Panc1 (cell line): ENCODE measurements at regions not wholly inside any gene's neighbourhood (a gene's known extent, or its start where the extent isn't known, plus 50 kb on each side); places are given as distances from the start of the nearest gene placed in this dataset.

Source experiments
- ATAC-seq: fragments of 200-7000 bp; cut with Tn5 transposase; 2 replicates; pipeline ENCODE4 v1.9.1; 2020; ENCODE audit warnings: mild to moderate bottlenecking, moderate library complexity
- BruUV-seq: library from RNA; stranded (reverse); fragments of 400-500 nt; replicated peaks from 2 replicates; lab custom pipeline; 2021; lab: Mats Ljungman, UMichigan
- CTCF ChIA-PET: fragments of 300-600 bp; sonication (Branson Sonifier 250); formaldehyde crosslinking; loops from one replicate; lab custom pipeline; 2022; ENCODE audit warnings: antibody characterized with exemption; lab: Charles Lee
- POLR2A ChIA-PET: fragments of 300-600 bp; sonication (Branson Sonifier 250); formaldehyde crosslinking; loops from one replicate; lab custom pipeline; 2022; ENCODE audit warnings: antibody characterized with exemption; lab: Charles Lee
- DNase-seq: peaks from one replicate; pipeline ENCODE4 v3.0.0-alpha.2; 2010; ENCODE audit warnings: low read depth, low spot score
- H3K27ac ChIP-seq: 2 replicates; pipeline ENCODE4 v1.5.1; 2011; ENCODE audit warnings: mild to moderate bottlenecking, low read length, inconsistent platforms
- H3K27me3 ChIP-seq: fragments of 200-500 bp; sonication (Bioruptor generic); 2 replicates; pipeline ENCODE4 v1.6.0; 2014; ENCODE audit warnings: low read length, inconsistent platforms; ENCODE audit not compliant: control insufficient read depth, insufficient read depth
- H3K36me3 ChIP-seq: fragments of 200-500 bp; sonication (Bioruptor generic); 2 replicates; pipeline ENCODE4 v1.5.1; 2014; ENCODE audit warnings: inconsistent platforms, mild to moderate bottlenecking, low read length, moderate library complexity; ENCODE audit not compliant: control insufficient read depth, insufficient read depth
- H3K4me1 ChIP-seq: 2 replicates; pipeline ENCODE4 v1.5.1; 2011; ENCODE audit warnings: inconsistent platforms, mild to moderate bottlenecking, low read length, moderate library complexity; ENCODE audit not compliant: control insufficient read depth, insufficient read depth
- H3K4me3 ChIP-seq, 2 experiments: 2 replicates each; pipeline ENCODE4 v1.5.1; 2011 to 2012; ENCODE audit warnings: low read depth in 2 of 2, low read length in 2 of 2, mild to moderate bottlenecking in 2 of 2, inconsistent platforms in 1 of 2, moderate library complexity in 1 of 2
- H3K9me3 ChIP-seq: fragments of 200-500 bp; sonication (Bioruptor generic); 2 replicates; pipeline ENCODE4 v1.5.1; 2014; ENCODE audit warnings: low read depth, mild to moderate bottlenecking, inconsistent platforms, low read length, moderate library complexity; ENCODE audit not compliant: control insufficient read depth, insufficient read depth
- CTCF ChIP-seq: fragments of 450-650 bp; IDR thresholded peaks from 2 replicates; pipeline ENCODE4 v1.5.1; 2017; ENCODE audit warnings: mild to moderate bottlenecking
- POLR2AphosphoS5 ChIP-seq: IDR thresholded peaks from 2 replicates; pipeline ENCODE4 v1.6.1; 2012; ENCODE audit warnings: mild to moderate bottlenecking, low read depth, low read length, moderate library complexity
- REST ChIP-seq, 2 experiments: IDR thresholded peaks; 2 replicates each; pipeline ENCODE4 v1.6.1; 2011 to 2012; ENCODE audit warnings: low read depth in 2 of 2, control low read depth in 1 of 2, low read length in 1 of 2, mild to moderate bottlenecking in 1 of 2, moderate library complexity in 1 of 2; ENCODE audit not compliant: insufficient read depth in 1 of 2
- SIN3A ChIP-seq: IDR thresholded peaks from 2 replicates; pipeline ENCODE4 v1.6.1; 2012; ENCODE audit warnings: low read depth, mild to moderate bottlenecking, low read length, moderate library complexity, borderline replicate concordance; ENCODE audit not compliant: insufficient read depth
- TCF7L2 ChIP-seq: IDR thresholded peaks from 2 replicates; pipeline ENCODE4 v1.6.1; 2011; ENCODE audit warnings: mild to moderate bottlenecking, low read depth, low read length, inconsistent platforms
- in situ Hi-C: cut with HindIII; loops from 2 replicates; pipeline ENCODE4 v1.10.0; 2016; ENCODE audit warnings: low sequenced_read_pairs, low pct_unique_long_range_greater_than_20kb
- intact Hi-C: fragments of 100-400 bp; cut with micrococcal nuclease; formaldehyde crosslinking; loops from one replicate; pipeline ENCODE4 v1.10.0; 2022; ENCODE audit not compliant: unreplicated experiment

DNA sequence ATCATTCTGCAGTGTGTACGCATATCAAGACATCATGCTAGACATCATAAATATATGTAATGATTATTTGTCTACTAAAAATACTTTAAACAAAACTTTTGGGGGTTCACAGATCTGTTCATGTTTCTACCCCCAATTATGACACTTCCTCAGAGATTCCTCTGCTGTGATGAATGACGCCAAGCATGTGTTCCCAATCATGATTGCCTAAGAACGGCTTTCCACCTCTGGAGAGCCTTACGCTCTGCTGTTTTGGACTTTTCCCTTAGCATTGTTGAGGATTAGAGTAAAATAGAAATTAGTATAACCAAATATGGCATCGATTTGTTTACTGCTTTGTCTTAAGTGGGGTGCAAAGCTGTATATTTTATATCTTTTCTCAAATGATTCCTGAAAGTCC, 236.3 kb upstream of the IGFBP3 start:
- DNase-seq (no peak), ATAC-seq (no peak)
- Histone ChIP-seq H3K27ac (no peak overlapping the region), H3K27me3 (no peaks in the 10 kb centered on the region), H3K36me3 (no peaks in the 10 kb centered on the region), H3K4me3 (no peak overlapping the region), H3K9me3 (no peaks in the 10 kb centered on the region), H3K4me1 (peaks cover 2% of the 10 kb centered on the region; the same call in 1 of the 2 replicates)
- intact Hi-C loops (loop anchor here (10.0 kb wide), 1 partner anchor 63 kb away; no protein-coding TSS in a partner anchor), in situ Hi-C loops (no loop called here)
- ChIA-PET POLR2A (no interaction called here), CTCF (no interaction called here)
- BruUV-seq: no TSS peak
- TF ChIP-seq TCF7L2 (no peak), POLR2AphosphoS5 (no peak), REST (IDR thresholded peaks at IDR 0.05; ENCODE audit: insufficient read depth in 1 of 2, low read depth in 2 of 2, low read length in 1 of 2) (no peak), SIN3A (no peak), CTCF (no peak)

GRCh38 chr7:46156853-46157252, 235.8 kb upstream of the IGFBP3 start:
- H3K4me1 ChIP-seq: peaks cover 2% of the 10 kb centered on the region; the same call in 1 of the 2 replicates
- ChIA-PET CTCF (no interaction called here), POLR2A (no interaction called here)
- H3K4me3 ChIP-seq: no peak overlapping the region
- H3K27me3 ChIP-seq: no peaks in the 10 kb centered on the region
- intact Hi-C loops: loop anchor here (10.0 kb wide), 1 partner anchor 62 kb away; no protein-coding TSS in a partner anchor
- no TSS peak for BruUV-seq
- no peaks in the 10 kb centered on the region for H3K9me3 ChIP-seq
- TF ChIP-seq POLR2AphosphoS5: no peak
- no peak for TF ChIP-seq REST (IDR thresholded peaks at IDR 0.05; ENCODE audit: insufficient read depth in 1 of 2, low read depth in 2 of 2, low read length in 1 of 2)
- no peak for TF ChIP-seq CTCF
- no peak for TF ChIP-seq SIN3A
- TF ChIP-seq TCF7L2: no peak
- in situ Hi-C loops: no loop called here
- ATAC-seq (no peak), DNase-seq (no peak)
- H3K36me3 ChIP-seq: no peaks in the 10 kb centered on the region
- no peak overlapping the region for H3K27ac ChIP-seq
